B cell (primary cell): ENCODE measurements at regions not wholly inside any gene's neighbourhood (a gene's known extent, or its start where the extent isn't known, plus 50 kb on each side); places are given as distances from the start of the nearest gene placed in this dataset.

ENCODE experiments used
- ATAC-seq: fragments of 200-7000 bp; cut with Tn5 transposase; one replicate; pipeline ENCODE4 v1.10.0; 2021; ENCODE audit warnings: low read depth, mild to moderate bottlenecking, moderate number of reproducible peaks, moderate library complexity
- CTCF ChIA-PET: fragments of 350-600 bp; sonication (Branson Sonifier 250); formaldehyde crosslinking; loops from one replicate; lab custom pipeline; 2021; ENCODE audit warnings: antibody characterized with exemption, inconsistent platforms; lab: Charles Lee
- POLR2A ChIA-PET: fragments of 350-600 bp; sonication (Branson Sonifier 250); formaldehyde crosslinking; loops from one replicate; lab custom pipeline; 2021; ENCODE audit warnings: antibody characterized with exemption; lab: Charles Lee
- DNase-seq: peaks from one replicate; pipeline ENCODE4 v3.0.0; 2013
- H2AFZ ChIP-seq: 2 replicates; pipeline ENCODE4 v1.6.1; 2012; ENCODE audit warnings: mild to moderate bottlenecking, low read depth, low read length; ENCODE audit not compliant: insufficient read depth, poor library complexity, severe bottlenecking
- H3K27ac ChIP-seq, 2 donors: 1 replicate in 1 of 2; 2 replicates in 1 of 2; pipeline ENCODE4 v1.5.1; 2012 to 2013; ENCODE audit warnings: low read length in 2 of 2, mild to moderate bottlenecking in 2 of 2, moderate library complexity in 1 of 2
- H3K27me3 ChIP-seq, 4 experiments: fragments of 200-600 bp in 1 of 4; sonication (generic) in 1 of 4; replicated peaks in 1 of 4; 1 replicate in 2 of 4; 2 replicates in 2 of 4; pipeline versions ENCODE4 v1.6.1 to v1.7.0; 2013 to 2016; ENCODE audit warnings: low read length in 3 of 4, mild to moderate bottlenecking in 2 of 4, mixed read lengths in 1 of 4, moderate library complexity in 1 of 4; ENCODE audit not compliant: insufficient read depth in 4 of 4, control insufficient read depth in 3 of 4; ENCODE audit errors: control extremely low read depth in 1 of 4
- H3K36me3 ChIP-seq, 2 experiments: replicated peaks in 1 of 2; 1 replicate in 1 of 2; 2 replicates in 1 of 2; pipeline versions ENCODE4 v1.6.1 to v1.7.1; 2013; ENCODE audit warnings: low read length in 1 of 2; ENCODE audit not compliant: insufficient read depth in 2 of 2, control insufficient read depth in 1 of 2; ENCODE audit errors: control extremely low read depth in 1 of 2, extremely low read depth in 1 of 2
- H3K4me1 ChIP-seq, 2 donors: fragments of 200-600 bp in 1 of 2; sonication (generic) in 1 of 2; 1 replicate in 1 of 2; 2 replicates in 1 of 2; pipeline versions ENCODE4 v1.5.1 to v1.6.1; 2013 to 2017; ENCODE audit warnings: low read length in 2 of 2; ENCODE audit not compliant: control insufficient read depth in 2 of 2, insufficient read depth in 2 of 2
- H3K4me2 ChIP-seq: replicated peaks from 2 replicates; pipeline ENCODE3; 2012; ENCODE audit warnings: mild to moderate bottlenecking, low read depth, low read length; ENCODE audit not compliant: poor library complexity, severe bottlenecking
- H3K4me3 ChIP-seq, 5 experiments: fragments of 200-600 bp in 1 of 5; sonication (generic) in 1 of 5; 1 replicate in 3 of 5; 2 replicates in 2 of 5; pipeline versions ENCODE4 v1.5.1 to v1.7.0; 2011 to 2016; ENCODE audit warnings: low read length in 4 of 5, mild to moderate bottlenecking in 4 of 5, low read depth in 2 of 5, control low read depth in 1 of 5, moderate library complexity in 1 of 5; ENCODE audit not compliant: insufficient read depth in 1 of 5; ENCODE audit errors: control extremely low read depth in 1 of 5, extremely low read depth in 1 of 5
- H3K79me2 ChIP-seq: fragments of 200-600 bp; sonication (generic); one replicate; pipeline ENCODE4 v1.6.0; 2016; ENCODE audit warnings: low read length; ENCODE audit not compliant: control insufficient read depth, insufficient read depth
- H3K9ac ChIP-seq: fragments of 200-600 bp; sonication (generic); 2 replicates; pipeline ENCODE4 v1.6.1; 2017; ENCODE audit warnings: mild to moderate bottlenecking, low read length, moderate library complexity
- H3K9me3 ChIP-seq, 3 donors: one replicate each; pipeline versions ENCODE4 v1.6.1 to v1.7.1; 2013; ENCODE audit warnings: low read length in 2 of 3; ENCODE audit not compliant: control insufficient read depth in 2 of 3, insufficient read depth in 1 of 3; ENCODE audit errors: control extremely low read depth in 1 of 3
- H4K20me1 ChIP-seq: 2 replicates; pipeline ENCODE4 v1.6.0; 2012; ENCODE audit warnings: mild to moderate bottlenecking, low read length; ENCODE audit not compliant: insufficient read depth, control insufficient read depth, poor library complexity, severe bottlenecking
- H3K27ac Mint-ChIP-seq: one replicate; pipeline ENCODE4 v1.8.0; 2021; ENCODE audit warnings: mixed read lengths
- H3K27me3 Mint-ChIP-seq: one replicate; pipeline ENCODE4 v1.8.0; 2021; ENCODE audit warnings: mixed read lengths
- H3K4me1 Mint-ChIP-seq: one replicate; pipeline ENCODE4 v1.8.0; 2021; ENCODE audit warnings: mixed read lengths
- H3K4me3 Mint-ChIP-seq: one replicate; pipeline ENCODE4 v1.8.0; 2021; ENCODE audit warnings: mixed read lengths
- H3K9me3 Mint-ChIP-seq: one replicate; pipeline ENCODE4 v1.8.0; 2022; ENCODE audit warnings: mixed read lengths; ENCODE audit not compliant: insufficient read depth
- CTCF ChIP-seq: fragments of 200-600 bp; IDR thresholded peaks from one replicate; pipeline ENCODE4 v1.8.0; 2022; ENCODE audit warnings: antibody characterized with exemption, mild to moderate bottlenecking
- EZH2 ChIP-seq: IDR thresholded peaks from 2 replicates; pipeline ENCODE4 v1.6.1; 2012; ENCODE audit warnings: borderline replicate concordance, low read depth, mild to moderate bottlenecking, moderate library complexity, low read length; ENCODE audit not compliant: insufficient read depth, poor library complexity, severe bottlenecking
- WGBS: methylation state at CpG from one replicate; pipeline ENCODE4 v1.1.5; 2013; ENCODE audit warnings: missing lambda C conversion rate; ENCODE audit not compliant: insufficient coverage; 5-methylcytosine and 5-hydroxymethylcytosine counted together
- intact Hi-C: fragments of 100-400 bp; cut with micrococcal nuclease; formaldehyde crosslinking; loops from one replicate; pipeline ENCODE4 v1.10.0; 2022

- Histone ChIP-seq H3K9ac (no peak overlapping the region), H3K79me2 (no peaks in the 10 kb centered on the region), H3K4me1 (no peaks in the 10 kb centered on the region), H4K20me1 (no peaks in the 10 kb centered on the region), H3K4me2 (no peak overlapping the region), H3K36me3 (no peaks in the 10 kb centered on the region), H3K4me3 (no peak overlapping the region), H2AFZ (no peak overlapping the region), H3K27me3 (no peaks in the 10 kb centered on the region), H3K9me3 (peaks cover 0 to 1% (median 0%) of the 10 kb centered on the region in 3 donors), H3K27ac (no peak overlapping the region)
- TF ChIP-seq CTCF (no peak), EZH2 (no peak)
- H3K27me3 Mint-ChIP-seq = no peaks in the 10 kb centered on the region
- H3K27ac Mint-ChIP-seq = no peak overlapping the region
- ATAC-seq (no peak), DNase-seq (no peak)
- WGBS = 57% methylated on average over 1 of the region's 2 CpGs
- intact Hi-C loops = no loop called here
- no peak overlapping the region for H3K4me3 Mint-ChIP-seq
- CTCF ChIA-PET = no interaction called here
- POLR2A ChIA-PET = no interaction called here
- no peaks in the 10 kb centered on the region for H3K4me1 Mint-ChIP-seq
- H3K9me3 Mint-ChIP-seq = peaks cover 7% of the 10 kb centered on the region
Measured at GRCh38 chr21:16708101-16708835, 804.6 kb upstream of the CXADR start.

- no peak overlapping the region for H3K27ac Mint-ChIP-seq
- no peak for ATAC-seq
- intact Hi-C loops = no loop called here
Measured at GRCh38 chr21:16709866-16710550, 802.8 kb upstream of the CXADR start.

More at GRCh38 chr21:16709866-16710550, 802.8 kb upstream of the CXADR start:
- CTCF ChIA-PET = no interaction called here
- H2AFZ ChIP-seq = no peak overlapping the region
- H3K36me3 ChIP-seq = no peaks in the 10 kb centered on the region
- no peak overlapping the region for H3K27ac ChIP-seq
- no peaks in the 10 kb centered on the region for H4K20me1 ChIP-seq
- Mint-ChIP-seq H3K27me3 (no peaks in the 10 kb centered on the region), H3K9me3 (peaks cover 6% of the 10 kb centered on the region), H3K4me1 (no peaks in the 10 kb centered on the region), H3K4me3 (no peak overlapping the region)
- TF ChIP-seq CTCF (no peak), EZH2 (no peak)
- no peak for DNase-seq
- no peaks in the 10 kb centered on the region for H3K79me2 ChIP-seq
- H3K9me3 ChIP-seq = peaks cover 0 to 2% (median 0%) of the 10 kb centered on the region in 3 donors
- WGBS = no CpG with 5 or more reads among the region's 5 CpGs
- no peaks in the 10 kb centered on the region for H3K27me3 ChIP-seq
- POLR2A ChIA-PET = no interaction called here
- no peaks in the 10 kb centered on the region for H3K4me1 ChIP-seq
- H3K9ac ChIP-seq = no peak overlapping the region
- no peak overlapping the region for H3K4me2 ChIP-seq
- no peak overlapping the region for H3K4me3 ChIP-seq
